Keratinocyte (primary cell): ENCODE measurements at regions not wholly inside any gene's neighbourhood (a gene's known extent, or its start where the extent isn't known, plus 50 kb on each side); places are given as distances from the start of the nearest gene placed in this dataset.

Source experiments
- CTCF ChIP-seq, 3 experiments: IDR thresholded peaks in 1 of 3; conservative IDR thresholded peaks in 1 of 3; optimal IDR thresholded peaks in 1 of 3; 2 replicates in 2 of 3; 3 replicates in 1 of 3; pipeline versions ENCODE3 to v1.5.1; 2011; ENCODE audit warnings: low read length in 3 of 3, mild to moderate bottlenecking in 3 of 3, moderate library complexity in 2 of 3, control low read depth in 1 of 3, inconsistent platforms in 1 of 3; ENCODE audit not compliant: insufficient read depth in 2 of 3; ENCODE audit errors: extremely low read depth in 1 of 3
- EZH2 ChIP-seq: IDR thresholded peaks from one replicate; pipeline ENCODE4 v1.6.1; 2012; ENCODE audit warnings: inconsistent platforms, mild to moderate bottlenecking, low read length, moderate library complexity

- TF ChIP-seq CTCF (optimal IDR thresholded peaks at IDR 0.05 in 1 of 3, IDR thresholded peaks at IDR 0.05 in 1 of 3, conservative IDR thresholded peaks at IDR 0.05 in 1 of 3; ENCODE audit: extremely low read depth in 1 of 3, insufficient read depth in 2 of 3, low read length in 3 of 3) (no peak), EZH2 (no peak)
Measured at GRCh38 chr2:2791606-2792005, 460.5 kb upstream of the MYT1L start.
